GM12864 (cell line): ENCODE measurements at regions not wholly inside any gene's neighbourhood (a gene's known extent, or its start where the extent isn't known, plus 50 kb on each side); places are given as distances from the start of the nearest gene placed in this dataset.
"Not testable (repeated sequence)": the region's sequence is repeated elsewhere in the genome, so short reads cannot be mapped to it uniquely, and the experiment has no call there.

Experiments
- DNase-seq: peaks from one replicate; pipeline ENCODE4 v3.0.0-alpha.2; 2011; ENCODE audit warnings: low read depth
- H3K4me3 ChIP-seq: 2 replicates; pipeline ENCODE4 v1.5.1; 2011; ENCODE audit warnings: mild to moderate bottlenecking, low read depth, low read length, control low read depth
- TF ChIP-seq, protein P1 (sequence below): IDR thresholded peaks from 2 replicates; pipeline ENCODE4 v1.5.1; 2011; ENCODE audit warnings: low read depth, mild to moderate bottlenecking, moderate library complexity, low read length, control low read depth, inconsistent platforms; ENCODE audit errors: missing control alignments

DNA sequence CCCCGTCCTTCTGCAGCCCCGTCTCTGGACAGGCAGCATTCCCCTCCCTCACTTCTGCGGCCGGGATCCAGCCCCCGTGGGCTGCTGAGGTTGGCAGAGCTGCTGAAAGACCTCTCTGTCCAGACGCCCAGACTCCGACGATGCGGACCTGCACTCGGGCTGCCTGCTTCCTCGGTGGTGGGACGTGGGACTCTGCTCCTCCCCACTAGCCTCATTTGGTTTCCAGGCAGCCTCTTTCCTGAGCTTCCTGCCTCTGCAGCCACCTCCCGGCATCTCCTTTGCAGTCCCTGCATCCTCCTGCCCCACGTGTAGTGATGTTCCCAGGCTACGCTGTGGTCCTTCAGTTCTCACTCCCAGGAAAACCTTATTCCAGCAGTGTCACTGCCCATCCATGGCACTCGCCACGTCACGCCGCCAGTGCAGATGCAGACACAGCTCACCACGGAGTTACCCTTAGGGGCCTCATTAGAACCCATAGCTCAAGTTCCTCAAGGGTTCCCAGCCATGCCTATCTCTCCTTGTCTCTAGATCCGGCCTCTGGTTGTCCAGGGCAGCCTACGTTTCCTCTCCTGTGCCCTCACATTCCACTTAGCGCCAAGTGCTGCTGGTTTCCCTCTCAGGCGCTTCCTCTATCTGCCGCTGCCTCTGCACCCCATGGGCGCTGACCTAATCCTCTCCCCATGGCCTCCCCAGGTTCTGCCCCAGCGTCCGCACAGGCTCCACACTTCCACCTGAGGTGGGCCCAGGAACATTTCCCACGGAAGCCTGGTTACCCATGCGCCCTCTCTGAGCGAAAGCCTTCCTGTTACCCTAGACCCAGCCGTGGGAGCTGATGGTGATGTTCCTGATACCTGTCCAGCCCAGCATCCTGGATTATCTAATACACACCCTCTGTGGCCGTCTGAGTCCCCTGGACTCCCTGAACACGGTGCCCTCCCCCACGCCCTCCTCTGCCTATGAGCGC lies 318.3 kb upstream of the MYT1L start:
- no peak for DNase-seq
- TF ChIP-seq, protein P1, sequence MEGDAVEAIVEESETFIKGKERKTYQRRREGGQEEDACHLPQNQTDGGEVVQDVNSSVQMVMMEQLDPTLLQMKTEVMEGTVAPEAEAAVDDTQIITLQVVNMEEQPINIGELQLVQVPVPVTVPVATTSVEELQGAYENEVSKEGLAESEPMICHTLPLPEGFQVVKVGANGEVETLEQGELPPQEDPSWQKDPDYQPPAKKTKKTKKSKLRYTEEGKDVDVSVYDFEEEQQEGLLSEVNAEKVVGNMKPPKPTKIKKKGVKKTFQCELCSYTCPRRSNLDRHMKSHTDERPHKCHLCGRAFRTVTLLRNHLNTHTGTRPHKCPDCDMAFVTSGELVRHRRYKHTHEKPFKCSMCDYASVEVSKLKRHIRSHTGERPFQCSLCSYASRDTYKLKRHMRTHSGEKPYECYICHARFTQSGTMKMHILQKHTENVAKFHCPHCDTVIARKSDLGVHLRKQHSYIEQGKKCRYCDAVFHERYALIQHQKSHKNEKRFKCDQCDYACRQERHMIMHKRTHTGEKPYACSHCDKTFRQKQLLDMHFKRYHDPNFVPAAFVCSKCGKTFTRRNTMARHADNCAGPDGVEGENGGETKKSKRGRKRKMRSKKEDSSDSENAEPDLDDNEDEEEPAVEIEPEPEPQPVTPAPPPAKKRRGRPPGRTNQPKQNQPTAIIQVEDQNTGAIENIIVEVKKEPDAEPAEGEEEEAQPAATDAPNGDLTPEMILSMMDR: no peak

DNA sequence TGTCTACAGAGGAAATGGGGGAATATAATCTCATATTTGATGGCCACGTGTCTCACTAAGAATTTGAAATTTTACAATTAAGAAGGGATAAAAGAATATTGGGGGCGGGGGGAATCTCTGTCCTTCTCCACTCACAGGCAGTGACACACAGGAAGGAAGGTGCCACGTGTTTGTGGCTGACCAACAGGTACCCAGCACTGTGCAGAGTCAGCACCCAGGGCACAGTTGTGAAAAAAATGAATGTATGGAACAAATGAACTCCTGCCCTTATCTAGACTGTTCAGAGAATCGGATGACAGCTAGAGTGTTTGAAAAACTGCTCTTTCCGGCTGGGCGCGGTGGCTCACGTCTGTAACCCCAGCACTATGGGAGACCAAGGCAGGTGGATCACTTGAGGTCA lies 317.0 kb upstream of the MYT1L start:
- TF ChIP-seq, protein P1: no peak
- no peak for DNase-seq
- no peak overlapping the region for H3K4me3 ChIP-seq

More for the DNA sequence above, 318.3 kb upstream of the MYT1L start:
- no peak overlapping the region for H3K4me3 ChIP-seq

DNA sequence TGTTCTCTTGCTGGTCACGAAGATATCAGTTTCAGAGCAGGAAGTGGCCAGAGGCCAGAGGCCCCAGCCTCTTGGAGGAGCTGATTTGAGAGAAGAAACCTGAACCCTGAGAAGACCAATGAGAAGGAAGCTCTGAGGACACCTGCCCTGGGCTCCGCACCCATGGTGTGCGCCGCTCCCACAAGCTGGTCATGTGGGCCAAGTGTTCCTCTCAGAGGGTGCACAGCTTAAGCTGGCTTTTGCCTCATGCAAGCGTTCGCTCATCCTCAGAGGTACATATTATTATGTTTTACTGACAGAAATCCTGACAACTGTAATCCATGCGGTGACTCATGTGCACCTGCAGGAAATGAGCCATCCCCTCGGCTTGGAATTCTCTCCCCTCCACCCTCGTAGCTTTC lies 316.1 kb upstream of the MYT1L start:
- DNase-seq: no peak
- no peak overlapping the region for H3K4me3 ChIP-seq
- TF ChIP-seq, protein P1: no peak

DNA sequence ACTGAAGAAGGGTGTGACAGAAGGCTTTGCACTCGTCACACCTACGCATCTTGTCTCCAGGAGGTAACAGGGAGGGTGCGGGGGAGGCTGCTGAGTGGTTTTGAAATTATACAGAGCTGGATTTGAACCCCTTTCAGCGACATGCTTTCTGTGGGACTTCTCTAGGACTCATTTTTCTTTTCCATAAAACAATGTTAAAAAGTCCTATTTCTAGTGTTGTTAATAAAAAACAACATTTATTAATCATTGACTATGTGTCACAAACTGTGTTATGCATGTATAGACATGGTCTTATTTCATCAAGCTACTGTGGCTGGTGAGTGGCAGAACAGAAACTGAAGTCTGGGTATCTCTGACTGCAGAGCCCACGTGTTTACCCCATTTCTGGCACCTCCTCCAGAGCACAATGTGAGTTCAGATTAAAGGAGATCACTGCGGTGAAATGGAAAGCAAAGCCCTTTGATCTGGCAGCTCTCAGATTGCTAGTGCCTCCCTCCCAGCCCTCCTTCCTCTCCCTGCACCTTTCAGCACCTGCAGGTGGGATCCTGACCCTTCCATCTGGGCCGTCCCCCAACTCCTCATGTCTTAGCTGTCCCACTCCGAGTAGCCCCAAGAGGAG lies 315.5 kb upstream of the MYT1L start:
- no peak overlapping the region for H3K4me3 ChIP-seq
- DNase-seq: no peak
- TF ChIP-seq, protein P1: no peak

DNA sequence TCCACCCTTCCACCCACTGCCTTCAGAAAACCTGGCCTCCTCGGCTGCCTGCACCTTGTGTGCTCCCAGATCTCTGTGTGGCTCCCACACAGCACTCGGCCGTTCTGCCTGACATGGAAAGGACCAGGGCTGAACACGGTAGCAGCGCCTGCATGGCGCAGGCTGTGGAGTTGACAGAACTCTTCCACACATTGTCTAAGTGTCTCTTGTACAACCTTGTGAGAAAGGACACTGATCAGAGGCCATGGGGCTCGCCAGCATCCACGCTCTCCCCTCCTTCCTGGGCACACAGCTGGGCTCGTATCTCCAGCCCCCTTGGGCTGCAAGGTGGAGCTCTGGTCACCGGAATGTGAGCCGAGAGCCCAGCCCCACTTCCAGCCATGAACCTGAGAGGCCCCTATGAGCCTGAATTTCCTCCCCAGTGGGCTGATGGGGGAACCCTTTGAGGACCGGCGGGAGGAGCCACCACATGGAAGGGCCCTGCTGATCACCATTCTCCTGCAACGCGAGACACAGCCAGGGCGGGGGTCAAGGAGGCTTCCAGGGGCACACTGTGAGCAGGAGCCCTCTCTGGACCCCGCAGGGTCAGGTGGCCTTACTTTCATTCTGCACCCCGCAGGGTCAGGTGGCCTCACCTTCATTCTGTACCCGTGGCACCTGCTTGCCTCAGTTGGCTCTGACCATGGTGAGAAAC lies 314.2 kb upstream of the MYT1L start:
- TF ChIP-seq, protein P1: no peak
- H3K4me3 ChIP-seq: no peak overlapping the region
- DNase-seq: no peak

DNA sequence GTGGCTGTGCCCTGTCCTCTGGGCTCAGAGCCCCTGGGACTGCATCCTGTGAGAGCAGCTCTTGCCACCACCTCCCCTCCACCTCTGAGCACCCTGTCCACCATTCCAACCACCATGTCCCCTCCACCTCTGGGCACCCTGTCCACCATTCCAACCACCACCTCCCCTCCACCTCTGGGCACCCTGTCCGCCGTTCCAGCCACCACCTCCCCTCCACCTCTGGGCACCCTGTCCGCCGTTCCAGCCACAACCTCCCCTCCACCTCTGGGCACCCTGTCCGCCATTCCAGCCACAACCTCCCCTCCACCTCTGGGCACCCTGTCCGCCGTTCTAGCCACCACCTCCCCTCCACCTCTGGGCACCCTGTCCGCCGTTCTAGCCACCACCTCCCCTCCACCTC lies 313.7 kb upstream of the MYT1L start:
- DNase-seq: not testable (repeated sequence)

DNA sequence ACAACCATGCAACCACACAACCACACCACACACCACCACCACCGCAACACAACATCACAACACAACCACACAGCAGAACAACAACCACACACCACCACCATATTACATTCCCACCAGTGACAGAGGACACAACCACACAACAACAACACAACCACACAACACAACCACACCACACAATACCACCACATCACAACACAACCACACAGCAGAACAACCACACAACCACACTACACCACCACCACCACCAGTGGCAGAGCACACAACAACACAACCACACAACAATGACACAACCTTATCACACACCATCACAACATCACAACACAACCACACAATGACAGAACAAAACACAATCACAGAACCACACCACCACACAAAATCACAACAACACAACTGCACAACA lies 313.0 kb upstream of the MYT1L start:
- no peak overlapping the region for H3K4me3 ChIP-seq
- TF ChIP-seq, protein P1: no peak
- no peak for DNase-seq

More for the DNA sequence above, 313.7 kb upstream of the MYT1L start:
- H3K4me3 ChIP-seq: not testable (repeated sequence)
